Endothelial cell of umbilical vein (primary cell): ENCODE measurements at regions not wholly inside any gene's neighbourhood (a gene's known extent, or its start where the extent isn't known, plus 50 kb on each side); places are given as distances from the start of the nearest gene placed in this dataset.

Experiments used
- BruUV-seq: library from RNA; stranded (reverse); fragments of 400-500 nt; replicated peaks from 2 replicates; lab custom pipeline; 2021; lab: Mats Ljungman, UMichigan
- CTCF ChIA-PET: fragments of 300-600, 350-600 bp; sonication (Branson Sonifier 250); formaldehyde crosslinking; loops from one replicate; lab custom pipeline; 2021; ENCODE audit warnings: antibody characterized with exemption, inconsistent platforms; lab: Charles Lee
- POLR2A ChIA-PET: fragments of 300-600, 350-600 bp; sonication (Branson Sonifier 250); formaldehyde crosslinking; loops from one replicate; lab custom pipeline; 2021; ENCODE audit warnings: antibody characterized with exemption, inconsistent platforms; lab: Charles Lee
- DNase-seq: peaks from one replicate; pipeline ENCODE4 v3.0.0-alpha.2; 2011; ENCODE audit warnings: low read depth, low spot score
- FAIRE-seq: peaks from 2 replicates; lab custom pipeline; 2011; peaks lifted over from hg19 to GRCh38; lab: Jason Lieb, UNC
- H2AFZ ChIP-seq: 2 replicates; pipeline ENCODE4 v1.6.0; 2012; ENCODE audit warnings: low read depth, low read length, control low read depth, inconsistent platforms
- H3K27ac ChIP-seq: 2 replicates; pipeline ENCODE4 v1.5.1; 2011; ENCODE audit warnings: low read depth, mild to moderate bottlenecking, control low read depth, low read length, moderate library complexity; ENCODE audit not compliant: insufficient read depth
- H3K27me3 ChIP-seq, 2 experiments: 2 replicates each; pipeline versions ENCODE4 v1.6.0 to v1.6.1; 2011; ENCODE audit warnings: low read length in 2 of 2, mixed read lengths in 1 of 2; ENCODE audit not compliant: control insufficient read depth in 2 of 2, insufficient read depth in 2 of 2
- H3K36me3 ChIP-seq, 2 experiments: 2 replicates in 1 of 2; 3 replicates in 1 of 2; pipeline ENCODE4 v1.5.1; 2011; ENCODE audit warnings: low read length in 2 of 2, mild to moderate bottlenecking in 1 of 2, moderate library complexity in 1 of 2; ENCODE audit not compliant: control insufficient read depth in 2 of 2, insufficient read depth in 2 of 2; ENCODE audit errors: extremely low read depth in 1 of 2
- H3K4me1 ChIP-seq: 3 replicates; pipeline ENCODE4 v1.5.1; 2011; ENCODE audit warnings: mild to moderate bottlenecking, low read length; ENCODE audit not compliant: control insufficient read depth, insufficient read depth; ENCODE audit errors: extremely low read depth
- H3K4me2 ChIP-seq: 2 replicates; pipeline ENCODE4 v1.6.1; 2011; ENCODE audit warnings: low read length, control low read depth, mixed read lengths; ENCODE audit not compliant: insufficient read depth
- H3K4me3 ChIP-seq, 3 experiments: fragments of 200-600 bp in 1 of 3; sonication (generic), shearing (Covaris generic) in 1 of 3; replicated peaks in 1 of 3; 2 replicates each; pipeline ENCODE4 v1.5.1; 2011 to 2016; ENCODE audit warnings: control low read depth in 3 of 3, low read length in 3 of 3, mild to moderate bottlenecking in 2 of 3, inconsistent platforms in 1 of 3, low read depth in 1 of 3, moderate library complexity in 1 of 3; ENCODE audit not compliant: insufficient read depth in 1 of 3
- H3K79me2 ChIP-seq: 2 replicates; pipeline ENCODE4 v1.6.0; 2012; ENCODE audit warnings: low read length, inconsistent platforms; ENCODE audit not compliant: control insufficient read depth, insufficient read depth
- H3K9ac ChIP-seq: replicated peaks from 2 replicates; pipeline ENCODE3; 2011; ENCODE audit warnings: low read length, control low read depth; ENCODE audit not compliant: insufficient read depth; ENCODE audit errors: extremely low read depth
- H3K9me1 ChIP-seq: replicated peaks from 3 replicates; pipeline ENCODE4 v1.6.0; 2011; ENCODE audit warnings: mild to moderate bottlenecking, low read length; ENCODE audit not compliant: control insufficient read depth, insufficient read depth; ENCODE audit errors: extremely low read depth
- H3K9me3 ChIP-seq: replicated peaks from 2 replicates; pipeline ENCODE4 v1.5.1; 2012; ENCODE audit warnings: low read length, inconsistent platforms; ENCODE audit not compliant: control insufficient read depth, insufficient read depth
- H4K20me1 ChIP-seq: replicated peaks from 2 replicates; pipeline ENCODE3; 2011; ENCODE audit warnings: mild to moderate bottlenecking, low read length; ENCODE audit not compliant: control insufficient read depth, insufficient read depth; ENCODE audit errors: extremely low read depth
- CTCF ChIP-seq, 2 donors: IDR thresholded peaks; 1 replicate in 1 of 2; 2 replicates in 1 of 2; pipeline ENCODE4 v1.5.1; 2011; ENCODE audit warnings: low read length in 2 of 2, mild to moderate bottlenecking in 2 of 2, moderate library complexity in 2 of 2, control low read depth in 1 of 2, inconsistent platforms in 1 of 2, low read depth in 1 of 2; ENCODE audit not compliant: insufficient read depth in 1 of 2; ENCODE audit errors: extremely low read depth in 1 of 2
- FOS ChIP-seq: IDR thresholded peaks from 2 replicates; pipeline ENCODE4 v1.6.1; 2011; ENCODE audit warnings: mild to moderate bottlenecking, low read length, moderate library complexity, borderline replicate concordance; ENCODE audit not compliant: insufficient read depth
- GATA2 ChIP-seq: IDR thresholded peaks from 2 replicates; pipeline ENCODE4 v1.7.0; 2011; ENCODE audit warnings: low read depth, mild to moderate bottlenecking, moderate library complexity, mixed read lengths, low read length; ENCODE audit not compliant: insufficient read length, insufficient read depth
- JUN ChIP-seq: IDR thresholded peaks from 2 replicates; pipeline ENCODE4 v1.6.1; 2011; ENCODE audit warnings: borderline replicate concordance, low read depth; ENCODE audit not compliant: insufficient read length, insufficient read depth
- MYC ChIP-seq: IDR thresholded peaks from one replicate; pipeline ENCODE4 v1.6.1; 2011; ENCODE audit warnings: mild to moderate bottlenecking, low read depth, low read length
- POLR2AphosphoS5 ChIP-seq: IDR thresholded peaks from 2 replicates; pipeline ENCODE4 v1.6.1; 2012; ENCODE audit warnings: low read depth, mild to moderate bottlenecking, control low read depth, low read length, moderate library complexity; ENCODE audit not compliant: insufficient read depth
- dilution Hi-C: fragments of 300-500 bp; cut with MboI; formaldehyde crosslinking; loops from one replicate; pipeline ENCODE4 v1.15.0; 2019; ENCODE audit warnings: low sequenced_read_pairs; ENCODE audit not compliant: extremely low pct_ligation_motif_present
- intact Hi-C: fragments of 100-400 bp; cut with micrococcal nuclease; formaldehyde crosslinking; loops from one replicate; pipeline ENCODE4 v1.10.0; 2022

GRCh38 chr5:57338868-57339340 is 143.7 kb downstream of the ACTBL2 start:
- intact Hi-C loops (loop anchor here (1.0 kb wide), 1 partner anchor 160 kb away; no protein-coding TSS in a partner anchor), dilution Hi-C loops (no loop called here)
- BruUV-seq, result no TSS peak

GRCh38 chr5:57338068-57338867 is 144.3 kb downstream of the ACTBL2 start:
- CTCF ChIA-PET, result interaction anchor here (0.6 to 2.3 kb wide), 17 partner anchors 8 to 312 kb away, joined by 3 to 10 read pairs (median 4); no protein-coding TSS in a partner anchor
- FAIRE-seq, result peak; percentile 52
- H3K9me1 ChIP-seq, result no peaks in the 10 kb centered on the region

More at GRCh38 chr5:57338868-57339340, 143.7 kb downstream of the ACTBL2 start:
- no peaks in the 10 kb centered on the region for H4K20me1 ChIP-seq
- H3K9ac ChIP-seq, result no peak overlapping the region
- H3K79me2 ChIP-seq, result no peaks in the 10 kb centered on the region
- FAIRE-seq (no peak), DNase-seq (no peak)
- ChIA-PET CTCF (interaction anchor here (0.6 to 2.3 kb wide), 18 partner anchors 9 to 311 kb away, joined by 3 to 10 read pairs (median 4); no protein-coding TSS in a partner anchor), POLR2A (no interaction called here)
- H3K4me1 ChIP-seq, result peaks cover 13% of the 10 kb centered on the region
- no peaks in the 10 kb centered on the region for H3K9me3 ChIP-seq
- no peaks in the 10 kb centered on the region for H3K36me3 ChIP-seq
- TF ChIP-seq FOS, result no peak
- no peak for TF ChIP-seq POLR2AphosphoS5
- H3K4me3 ChIP-seq, result no peak overlapping the region
- H3K27me3 ChIP-seq, result no peaks in the 10 kb centered on the region
- no peak overlapping the region for H3K4me2 ChIP-seq
- no peak overlapping the region for H3K27ac ChIP-seq
- H2AFZ ChIP-seq, result no peak overlapping the region
- H3K9me1 ChIP-seq, result no peaks in the 10 kb centered on the region

More at GRCh38 chr5:57338068-57338867, 144.3 kb downstream of the ACTBL2 start:
- Histone ChIP-seq H3K27ac (no peak overlapping the region), H3K4me3 (no peak overlapping the region), H3K27me3 (no peaks in the 10 kb centered on the region), H3K9me3 (no peaks in the 10 kb centered on the region), H3K4me1 (peaks cover 13% of the 10 kb centered on the region), H3K4me2 (no peak overlapping the region), H3K9ac (no peak overlapping the region), H3K36me3 (no peaks in the 10 kb centered on the region), H2AFZ (no peak overlapping the region), H3K79me2 (no peaks in the 10 kb centered on the region), H4K20me1 (no peaks in the 10 kb centered on the region)
- dilution Hi-C loops, result no loop called here
- peak; percentile 27 to 44 for TF ChIP-seq CTCF (IDR thresholded peaks at IDR 0.05; ENCODE audit: extremely low read depth in 1 of 2, insufficient read depth in 1 of 2, low read depth in 1 of 2, low read length in 2 of 2)
- no peak for TF ChIP-seq GATA2
- TF ChIP-seq MYC, result no peak
- no peak for TF ChIP-seq JUN
- POLR2A ChIA-PET, result no interaction called here
- intact Hi-C loops, result loop anchor here (1.0 kb wide), 1 partner anchor 161 kb away; no protein-coding TSS in a partner anchor
- peak; percentile 36 for DNase-seq
- no TSS peak for BruUV-seq
